HCT116 (cell line): ENCODE measurements at regions not wholly inside any gene's neighbourhood (a gene's known extent, or its start where the extent isn't known, plus 50 kb on each side); places are given as distances from the start of the nearest gene placed in this dataset.

Experiments
- ATAC-seq: fragments of 200-7000 bp; cut with Tn5 transposase; 2 replicates; pipeline ENCODE4 v1.9.1; 2020; ENCODE audit warnings: mild to moderate bottlenecking, moderate library complexity
- BruUV-seq: library from RNA; stranded (reverse); fragments of 400-500 nt; replicated peaks from 2 replicates; lab custom pipeline; 2021; lab: Mats Ljungman, UMichigan
- CTCF ChIA-PET: fragments of 300-600 bp; sonication (Branson Sonifier 250); formaldehyde crosslinking; loops from one replicate; lab custom pipeline; 2021; ENCODE audit warnings: antibody characterized with exemption; lab: Charles Lee
- POLR2A ChIA-PET: fragments of 300-600, 350-600 bp; sonication (Branson Sonifier 250); formaldehyde crosslinking; loops from one replicate; lab custom pipeline; 2021; ENCODE audit warnings: antibody characterized with exemption; lab: Charles Lee
- RAD21 ChIA-PET, 2 experiments: fragments of 300-600 bp; sonication (Branson Sonifier 250); formaldehyde crosslinking; loops; one replicate each; lab custom pipeline; 2023; ENCODE audit warnings: low total read pairs in 2 of 2; ENCODE audit not compliant: uncharacterized antibody in 2 of 2, unreplicated experiment in 2 of 2, low non-redundant PET in 1 of 2; lab: Charles Lee
- DNase-seq: peaks from one replicate; pipeline ENCODE4 v3.0.0-alpha.2; 2010; ENCODE audit warnings: low read depth, low spot score
- H2AFZ ChIP-seq: fragments of 200-600 bp; shearing (Covaris generic), sonication (generic); 2 replicates; pipeline ENCODE4 v1.6.1; 2017; ENCODE audit warnings: low read depth, mixed run types, mixed read lengths, antibody characterized with exemption, low read length; ENCODE audit not compliant: poor library complexity, severe bottlenecking
- H3K27ac ChIP-seq: 2 replicates; pipeline ENCODE4 v1.5.1; 2012; ENCODE audit warnings: low read depth, low read length
- H3K27me3 ChIP-seq: fragments of 200-600 bp; sonication (generic); 2 replicates; pipeline ENCODE4 v1.6.1; 2016; ENCODE audit warnings: mixed run types, low read length, mixed read lengths; ENCODE audit not compliant: insufficient read depth
- H3K36me3 ChIP-seq, 2 experiments: fragments of 200-500 bp in 1 of 2; fragments of 200-600 bp in 1 of 2; sonication (Bioruptor generic) in 1 of 2; sonication (generic) in 1 of 2; 2 replicates each; pipeline versions ENCODE4 v1.5.1 to v1.6.1; 2014 to 2016; ENCODE audit warnings: low read length in 2 of 2, inconsistent platforms in 1 of 2, mixed read lengths in 1 of 2, mixed run types in 1 of 2; ENCODE audit not compliant: insufficient read depth in 2 of 2, control insufficient read depth in 1 of 2
- H3K4me1 ChIP-seq, 2 experiments: fragments of 200-600 bp in 1 of 2; sonication (generic) in 1 of 2; 2 replicates each; pipeline versions ENCODE4 v1.5.1 to v1.6.1; 2012 to 2017; ENCODE audit warnings: low read length in 2 of 2, inconsistent platforms in 1 of 2, mild to moderate bottlenecking in 1 of 2, mixed read lengths in 1 of 2, mixed run types in 1 of 2, moderate library complexity in 1 of 2; ENCODE audit not compliant: insufficient read depth in 2 of 2, control insufficient read depth in 1 of 2
- H3K4me2 ChIP-seq: fragments of 200-600 bp; sonication (generic); 2 replicates; pipeline ENCODE4 v1.6.1; 2017; ENCODE audit warnings: mixed run types, low read length, mixed read lengths
- H3K4me3 ChIP-seq, 2 experiments: fragments of 200-600 bp in 1 of 2; sonication (generic) in 1 of 2; replicated peaks in 1 of 2; 2 replicates each; pipeline ENCODE4 v1.5.1; 2011 to 2016; ENCODE audit warnings: low read length in 2 of 2, control low read depth in 1 of 2, low read depth in 1 of 2, mild to moderate bottlenecking in 1 of 2, mixed read lengths in 1 of 2, mixed run types in 1 of 2
- H3K79me2 ChIP-seq: fragments of 200-600 bp; sonication (generic); 2 replicates; pipeline ENCODE4 v1.6.1; 2017; ENCODE audit warnings: mild to moderate bottlenecking, mixed run types, low read length, moderate library complexity, mixed read lengths; ENCODE audit not compliant: insufficient read depth
- H3K9ac ChIP-seq: fragments of 200-600 bp; sonication (generic); 2 replicates; pipeline ENCODE4 v1.6.1; 2016; ENCODE audit warnings: low read length, mixed read lengths
- H3K9me2 ChIP-seq: fragments of 200-600 bp; sonication (generic), shearing (Covaris generic); 2 replicates; pipeline ENCODE4 v1.6.1; 2017; ENCODE audit warnings: mixed run types, mild to moderate bottlenecking, moderate library complexity; ENCODE audit not compliant: insufficient read depth
- H3K9me3 ChIP-seq, 2 experiments: fragments of 200-500 bp in 1 of 2; fragments of 200-600 bp in 1 of 2; sonication (Bioruptor generic) in 1 of 2; sonication (generic) in 1 of 2; 2 replicates each; pipeline ENCODE4 v1.6.1; 2014 to 2017; ENCODE audit warnings: low read length in 2 of 2, mixed read lengths in 2 of 2, inconsistent platforms in 1 of 2, low read depth in 1 of 2, mild to moderate bottlenecking in 1 of 2, mixed run types in 1 of 2, moderate library complexity in 1 of 2; ENCODE audit not compliant: control insufficient read depth in 1 of 2, insufficient read depth in 1 of 2
- H4K20me1 ChIP-seq: fragments of 200-600 bp; sonication (generic), shearing (Covaris generic); 2 replicates; pipeline ENCODE4 v1.6.1; 2017; ENCODE audit warnings: mixed run types, mild to moderate bottlenecking, moderate library complexity; ENCODE audit not compliant: insufficient read depth
- CBX3 ChIP-seq: IDR thresholded peaks from 2 replicates; pipeline ENCODE4 v1.6.1; 2012; ENCODE audit warnings: low read depth
- CEBPB ChIP-seq: IDR thresholded peaks from 2 replicates; pipeline ENCODE4 v1.6.1; 2012; ENCODE audit warnings: low read depth
- EGR1 ChIP-seq: IDR thresholded peaks from 2 replicates; pipeline ENCODE4 v1.6.1; 2012; ENCODE audit warnings: low read depth
- ELF1 ChIP-seq: IDR thresholded peaks from 2 replicates; pipeline ENCODE4 v1.6.1; 2012; ENCODE audit warnings: low read depth, borderline replicate concordance
- EZH2 ChIP-seq: fragments of 200-600 bp; sonication (generic); IDR thresholded peaks from 2 replicates; pipeline ENCODE4 v1.6.1; 2017; ENCODE audit warnings: antibody characterized with exemption, mixed run types
- EZH2phosphoT487 ChIP-seq: fragments of 200-600 bp; IDR thresholded peaks from 2 replicates; pipeline ENCODE4 v1.6.1; 2018; ENCODE audit warnings: antibody characterized with exemption, borderline replicate concordance
- FOSL1 ChIP-seq: IDR thresholded peaks from 2 replicates; pipeline ENCODE4 v1.6.1; 2012; ENCODE audit warnings: low read depth
- JUND ChIP-seq: IDR thresholded peaks from 2 replicates; pipeline ENCODE4 v1.6.1; 2012
- MAX ChIP-seq: IDR thresholded peaks from 2 replicates; pipeline ENCODE4 v1.6.1; 2012
- POLR2A ChIP-seq: IDR thresholded peaks from 2 replicates; pipeline ENCODE4 v1.7.0; 2011; ENCODE audit warnings: borderline replicate concordance; ENCODE audit not compliant: insufficient read depth, insufficient read length; ENCODE audit errors: extremely low read depth
- POLR2AphosphoS5 ChIP-seq: IDR thresholded peaks from 2 replicates; pipeline ENCODE4 v1.6.1; 2011; ENCODE audit warnings: mild to moderate bottlenecking, low read depth, low read length, moderate library complexity
- RAD21 ChIP-seq: IDR thresholded peaks from 2 replicates; pipeline ENCODE4 v1.6.1; 2012; ENCODE audit warnings: low read depth, mild to moderate bottlenecking
- SIN3A ChIP-seq: IDR thresholded peaks from 2 replicates; pipeline ENCODE4 v1.6.1; 2012; ENCODE audit warnings: low read depth
- TCF7L2 ChIP-seq: IDR thresholded peaks from 2 replicates; pipeline ENCODE4 v1.7.0; 2011; ENCODE audit warnings: borderline replicate concordance, inconsistent platforms; ENCODE audit not compliant: insufficient read depth, insufficient read length; ENCODE audit errors: extremely low read depth
- YY1 ChIP-seq: IDR thresholded peaks from 2 replicates; pipeline ENCODE4 v1.6.1; 2011; ENCODE audit warnings: low read length, low read depth, moderate library complexity, mild to moderate bottlenecking; ENCODE audit not compliant: insufficient replicate concordance; ENCODE audit errors: extremely low read depth
- ZNF274 ChIP-seq: fragments of 200-500 bp; sonication (Bioruptor generic); IDR thresholded peaks from 2 replicates; pipeline ENCODE4 v1.6.1; 2014; ENCODE audit warnings: mild to moderate bottlenecking, low read depth, low read length, inconsistent platforms
- intact Hi-C: fragments of 100-400 bp; cut with micrococcal nuclease; formaldehyde crosslinking; loops from 2 replicates; pipeline ENCODE4 v1.10.0; 2022
- TF ChIP-seq, protein P1 (sequence below), 3 experiments: fragments of 200-600 bp in 1 of 3; sonication (generic) in 1 of 3; IDR thresholded peaks in 2 of 3; conservative IDR thresholded peaks in 1 of 3; 2 replicates each; pipeline ENCODE4 v1.5.1; 2012 to 2017; ENCODE audit warnings: low read depth in 2 of 3, low read length in 2 of 3, antibody characterized with exemption in 1 of 3, borderline replicate concordance in 1 of 3, control low read depth in 1 of 3, mild to moderate bottlenecking in 1 of 3, mixed read lengths in 1 of 3, mixed run types in 1 of 3, moderate library complexity in 1 of 3; ENCODE audit not compliant: insufficient read depth in 1 of 3

GRCh38 chr12:76155157-76155670 lies 70.7 kb upstream of the NAP1L1 start:
- ChIA-PET CTCF (no interaction called here), POLR2A (no interaction called here), RAD21 (no interaction called here)
- H3K9ac ChIP-seq, result no peak overlapping the region
- H3K9me3 ChIP-seq, result no peaks in the 10 kb centered on the region
- H2AFZ ChIP-seq, result no peak overlapping the region
- BruUV-seq, result no TSS peak
- intact Hi-C loops, result no loop called here
- H3K9me2 ChIP-seq, result no peaks in the 10 kb centered on the region
- H3K4me3 ChIP-seq, result no peak overlapping the region
- no peak for TF ChIP-seq EGR1
- no peak for TF ChIP-seq MAX
- TF ChIP-seq RAD21, result no peak
- no peak for TF ChIP-seq CBX3
- TF ChIP-seq, protein P1, sequence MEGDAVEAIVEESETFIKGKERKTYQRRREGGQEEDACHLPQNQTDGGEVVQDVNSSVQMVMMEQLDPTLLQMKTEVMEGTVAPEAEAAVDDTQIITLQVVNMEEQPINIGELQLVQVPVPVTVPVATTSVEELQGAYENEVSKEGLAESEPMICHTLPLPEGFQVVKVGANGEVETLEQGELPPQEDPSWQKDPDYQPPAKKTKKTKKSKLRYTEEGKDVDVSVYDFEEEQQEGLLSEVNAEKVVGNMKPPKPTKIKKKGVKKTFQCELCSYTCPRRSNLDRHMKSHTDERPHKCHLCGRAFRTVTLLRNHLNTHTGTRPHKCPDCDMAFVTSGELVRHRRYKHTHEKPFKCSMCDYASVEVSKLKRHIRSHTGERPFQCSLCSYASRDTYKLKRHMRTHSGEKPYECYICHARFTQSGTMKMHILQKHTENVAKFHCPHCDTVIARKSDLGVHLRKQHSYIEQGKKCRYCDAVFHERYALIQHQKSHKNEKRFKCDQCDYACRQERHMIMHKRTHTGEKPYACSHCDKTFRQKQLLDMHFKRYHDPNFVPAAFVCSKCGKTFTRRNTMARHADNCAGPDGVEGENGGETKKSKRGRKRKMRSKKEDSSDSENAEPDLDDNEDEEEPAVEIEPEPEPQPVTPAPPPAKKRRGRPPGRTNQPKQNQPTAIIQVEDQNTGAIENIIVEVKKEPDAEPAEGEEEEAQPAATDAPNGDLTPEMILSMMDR (IDR thresholded peaks at IDR 0.05 in 2 of 3, conservative IDR thresholded peaks at IDR 0.05 in 1 of 3; ENCODE audit: borderline replicate concordance in 1 of 3, insufficient read depth in 1 of 3, low read depth in 2 of 3, low read length in 2 of 3), result no peak
- no peak for TF ChIP-seq FOSL1
- no peak for TF ChIP-seq SIN3A
- no peak for TF ChIP-seq JUND
- TF ChIP-seq EZH2phosphoT487, result no peak
- no peak for TF ChIP-seq TCF7L2
- TF ChIP-seq ELF1, result no peak
- TF ChIP-seq CEBPB, result no peak
- TF ChIP-seq EZH2, result no peak
- TF ChIP-seq YY1, result no peak
- no peak for TF ChIP-seq ZNF274
- TF ChIP-seq POLR2A, result no peak
- TF ChIP-seq POLR2AphosphoS5, result no peak
- no peak overlapping the region for H3K4me2 ChIP-seq
- DNase-seq (no peak), ATAC-seq (no peak)
- H3K27me3 ChIP-seq, result no peaks in the 10 kb centered on the region
- no peaks in the 10 kb centered on the region for H4K20me1 ChIP-seq
- H3K27ac ChIP-seq, result no peak overlapping the region
- no peaks in the 10 kb centered on the region for H3K36me3 ChIP-seq
- H3K4me1 ChIP-seq, result peaks cover 0 to 9% of the 10 kb centered on the region in 2 experiments; a peak in 2 of 4 replicates
- H3K79me2 ChIP-seq, result no peaks in the 10 kb centered on the region
